ENCODE measurements at regions not wholly inside any gene's neighbourhood (a gene's known extent, or its start where the extent isn't known, plus 50 kb on each side); places are given as distances from the start of the nearest gene placed in this dataset.

- TF ChIP-seq CTCF (IDR thresholded peaks at IDR 0.05) (no peak), POLR2AphosphoS5 (IDR thresholded peaks at IDR 0.05) (no peak), POLR2A (IDR thresholded peaks at IDR 0.05) (no peak), EP300 (IDR thresholded peaks at IDR 0.05; ENCODE audit: low read depth) (no peak)
Measured at GRCh38 chr21:18529254-18529653, 125.7 kb upstream of the TMPRSS15 start.
